Stimulated activated CD8-positive, alpha-beta memory T cell treated with anti-CD3 and anti-CD28 coated beads, Interleukin-15, amount 100 ng/mL, for 24 hours (primary cell): ENCODE measurements at regions not wholly inside any gene's neighbourhood (a gene's known extent, or its start where the extent isn't known, plus 50 kb on each side); places are given as distances from the start of the nearest gene placed in this dataset.
"Not testable (repeated sequence)": the region's sequence is repeated elsewhere in the genome, so short reads cannot be mapped to it uniquely, and the experiment has no call there.

Experiments used
- DNase-seq: peaks from one replicate; pipeline ENCODE4 v3.0.0-alpha.2; 2020; ENCODE audit warnings: low read depth

GRCh38 chr14:65153101-65153500 is 50.8 kb upstream of the MAX start:
- DNase-seq: no peak

GRCh38 chr14:65156568-65157366 is 54.5 kb upstream of the MAX start:
- DNase-seq: no peak

- no peak for DNase-seq
Observed at GRCh38 chr14:65159281-65160062, 57.2 kb upstream of the MAX start.

GRCh38 chr14:65160091-65160490 is 57.8 kb upstream of the MAX start:
- no peak for DNase-seq

GRCh38 chr14:65162031-65162430 is 59.7 kb upstream of the MAX start:
- DNase-seq: no peak

- DNase-seq: no peak
Observed at GRCh38 chr14:65164068-65164824, 61.9 kb upstream of the MAX start.

- no peak for DNase-seq
Observed at GRCh38 chr14:65164825-65165135, 62.5 kb upstream of the MAX start.

- no peak for DNase-seq
Observed at GRCh38 chr14:65167072-65167645, 64.8 kb upstream of the MAX start.

GRCh38 chr14:65168840-65169239 is 66.5 kb upstream of the MAX start:
- no peak for DNase-seq

GRCh38 chr14:65169351-65169750 is 67.0 kb upstream of the MAX start:
- no peak for DNase-seq

GRCh38 chr14:65170318-65170717 is 68.0 kb upstream of the MAX start:
- DNase-seq: no peak

GRCh38 chr14:65170768-65171507 is 68.6 kb upstream of the MAX start:
- no peak for DNase-seq

- no peak for DNase-seq
Observed at GRCh38 chr14:65173973-65174693, 71.8 kb upstream of the MAX start.

- no peak for DNase-seq
Observed at GRCh38 chr14:65174783-65175182, 72.5 kb upstream of the MAX start.

GRCh38 chr14:65177551-65177950 is 75.2 kb upstream of the MAX start:
- DNase-seq: no peak

GRCh38 chr14:65179231-65179630 is 76.9 kb upstream of the MAX start:
- not testable (repeated sequence) for DNase-seq

- DNase-seq: no peak
Observed at GRCh38 chr14:65179918-65180724, 77.8 kb upstream of the MAX start.

GRCh38 chr14:65180725-65181025 is 78.4 kb upstream of the MAX start:
- no peak for DNase-seq

GRCh38 chr14:65184032-65184764 is 81.9 kb upstream of the MAX start:
- no peak for DNase-seq

GRCh38 chr14:65185829-65186228 is 83.5 kb upstream of the MAX start:
- no peak for DNase-seq
